ENCODE measurements at regions not wholly inside any gene's neighbourhood (a gene's known extent, or its start where the extent isn't known, plus 50 kb on each side); places are given as distances from the start of the nearest gene placed in this dataset.
"Not testable (repeated sequence)": the region's sequence is repeated elsewhere in the genome, so short reads cannot be mapped to it uniquely, and the experiment has no call there.

GRCh38 chr4:79217025-79217424 is 108.8 kb downstream of the NAA11 start:
- DNase-seq, result no peak

GRCh38 chr4:79213702-79214101 is 112.2 kb downstream of the NAA11 start:
- no peak for DNase-seq

GRCh38 chr4:79213010-79213409 is 112.9 kb downstream of the NAA11 start:
- no peak for DNase-seq

- DNase-seq, result no peak
Observed at GRCh38 chr4:79212311-79212710, 113.5 kb downstream of the NAA11 start.

- DNase-seq, result no peak
Observed at GRCh38 chr4:79211490-79211889, 114.4 kb downstream of the NAA11 start.

- no peak for DNase-seq
Observed at GRCh38 chr4:79210636-79211049, 115.2 kb downstream of the NAA11 start.

GRCh38 chr4:79209822-79210635 is 115.8 kb downstream of the NAA11 start:
- peak; percentile 50 to 52 for DNase-seq

- DNase-seq, result peak; percentile 17 to 24
Observed at GRCh38 chr4:79209081-79209480, 116.8 kb downstream of the NAA11 start.

GRCh38 chr4:79207281-79207680 is 118.6 kb downstream of the NAA11 start:
- DNase-seq, result no peak

- no peak for DNase-seq
Observed at GRCh38 chr4:79206660-79207059, 119.2 kb downstream of the NAA11 start.

- DNase-seq, result no peak
Observed at GRCh38 chr4:79205121-79205520, 120.7 kb downstream of the NAA11 start.

- no peak for DNase-seq
Observed at GRCh38 chr4:79201971-79202370, 123.9 kb downstream of the NAA11 start.

- DNase-seq, result no peak
Observed at GRCh38 chr4:79199743-79200142, 126.1 kb downstream of the NAA11 start.

- no peak for DNase-seq
Observed at GRCh38 chr4:79198951-79199587, 126.8 kb downstream of the NAA11 start.

- DNase-seq, result no peak
Observed at GRCh38 chr4:79197275-79198009, 128.4 kb downstream of the NAA11 start.

- not testable (repeated sequence) for DNase-seq
Observed at GRCh38 chr4:79191292-79191691, 134.6 kb downstream of the NAA11 start.

- no peak for DNase-seq
Observed at GRCh38 chr4:79185526-79186045, 140.3 kb downstream of the NAA11 start.

GRCh38 chr4:79184476-79184875 is 141.4 kb downstream of the NAA11 start:
- DNase-seq, result no peak

GRCh38 chr4:79182209-79182608 is 143.7 kb downstream of the NAA11 start:
- DNase-seq, result no peak

- no peak for DNase-seq
Observed at GRCh38 chr4:79181190-79181589, 144.7 kb downstream of the NAA11 start.

GRCh38 chr4:79178760-79179159 is 147.1 kb downstream of the NAA11 start:
- no peak for DNase-seq

GRCh38 chr4:79177388-79177787 is 148.5 kb downstream of the NAA11 start:
- DNase-seq, result no peak

- DNase-seq, result no peak
Observed at GRCh38 chr4:79176351-79176750, 149.5 kb downstream of the NAA11 start.
